ENCODE measurements at regions not wholly inside any gene's neighbourhood (a gene's known extent, or its start where the extent isn't known, plus 50 kb on each side); places are given as distances from the start of the nearest gene placed in this dataset.
"Not testable (repeated sequence)": the region's sequence is repeated elsewhere in the genome, so short reads cannot be mapped to it uniquely, and the experiment has no call there.

GRCh38 chr12:88855301-88855700, 275.0 kb upstream of the KITLG start:
- no peaks in the 10 kb centered on the region for H3K36me3 ChIP-seq (ENCODE audit: control insufficient read depth in 2 of 2, insufficient read depth in 2 of 2, low read length in 2 of 2)
- H3K27me3 ChIP-seq (ENCODE audit: control insufficient read depth in 1 of 2, insufficient read depth in 2 of 2, low read length in 2 of 2) = no peaks in the 10 kb centered on the region
- H3K9ac ChIP-seq (ENCODE audit: low read length in 2 of 2) = no peak overlapping the region
- H3K27ac ChIP-seq (ENCODE audit: low read length) = no peak overlapping the region
- H3K9me3 ChIP-seq (ENCODE audit: control insufficient read depth in 2 of 2, low read length in 2 of 2) = no peaks in the 10 kb centered on the region
- no peaks in the 10 kb centered on the region for H3K4me1 ChIP-seq (ENCODE audit: control insufficient read depth, insufficient read depth, low read length)
- no peak overlapping the region for H3K4me3 ChIP-seq (ENCODE audit: low read length in 2 of 2)

- Histone ChIP-seq H3K27ac (ENCODE audit: low read length) (no peak overlapping the region), H3K4me3 (ENCODE audit: low read length in 2 of 2) (no peak overlapping the region), H3K36me3 (ENCODE audit: control insufficient read depth in 2 of 2, insufficient read depth in 2 of 2, low read length in 2 of 2) (no peaks in the 10 kb centered on the region), H3K27me3 (ENCODE audit: control insufficient read depth in 1 of 2, insufficient read depth in 2 of 2, low read length in 2 of 2) (no peaks in the 10 kb centered on the region), H3K9me3 (ENCODE audit: control insufficient read depth in 2 of 2, low read length in 2 of 2) (no peaks in the 10 kb centered on the region), H3K9ac (ENCODE audit: low read length in 2 of 2) (no peak overlapping the region), H3K4me1 (ENCODE audit: control insufficient read depth, insufficient read depth, low read length) (no peaks in the 10 kb centered on the region)
Measured at GRCh38 chr12:88854260-88854659, 274.0 kb upstream of the KITLG start.

GRCh38 chr12:88847246-88847645, 267.0 kb upstream of the KITLG start:
- not testable (repeated sequence) for H3K27ac ChIP-seq (ENCODE audit: low read length); H3K4me3 ChIP-seq (ENCODE audit: low read length in 2 of 2); H3K9ac ChIP-seq (ENCODE audit: low read length in 2 of 2); H3K36me3 ChIP-seq (ENCODE audit: control insufficient read depth in 2 of 2, insufficient read depth in 2 of 2, low read length in 2 of 2); H3K27me3 ChIP-seq (ENCODE audit: control insufficient read depth in 1 of 2, insufficient read depth in 2 of 2, low read length in 2 of 2); H3K9me3 ChIP-seq (ENCODE audit: control insufficient read depth in 2 of 2, low read length in 2 of 2); H3K4me1 ChIP-seq (ENCODE audit: control insufficient read depth, insufficient read depth, low read length)

GRCh38 chr12:88844426-88844825, 264.2 kb upstream of the KITLG start:
- Histone ChIP-seq H3K36me3 (ENCODE audit: control insufficient read depth in 2 of 2, insufficient read depth in 2 of 2, low read length in 2 of 2) (no peaks in the 10 kb centered on the region), H3K9ac (ENCODE audit: low read length in 2 of 2) (no peak overlapping the region), H3K4me3 (ENCODE audit: low read length in 2 of 2) (no peak overlapping the region), H3K27me3 (ENCODE audit: control insufficient read depth in 1 of 2, insufficient read depth in 2 of 2, low read length in 2 of 2) (no peaks in the 10 kb centered on the region), H3K9me3 (ENCODE audit: control insufficient read depth in 2 of 2, low read length in 2 of 2) (no peaks in the 10 kb centered on the region), H3K27ac (ENCODE audit: low read length) (no peak overlapping the region), H3K4me1 (ENCODE audit: control insufficient read depth, insufficient read depth, low read length) (no peaks in the 10 kb centered on the region)

- Histone ChIP-seq H3K4me1 (ENCODE audit: control insufficient read depth, insufficient read depth, low read length) (no peaks in the 10 kb centered on the region), H3K4me3 (ENCODE audit: low read length in 2 of 2) (no peak overlapping the region), H3K36me3 (ENCODE audit: control insufficient read depth in 2 of 2, insufficient read depth in 2 of 2, low read length in 2 of 2) (no peaks in the 10 kb centered on the region), H3K9me3 (ENCODE audit: control insufficient read depth in 2 of 2, low read length in 2 of 2) (no peaks in the 10 kb centered on the region), H3K27ac (ENCODE audit: low read length) (no peak overlapping the region), H3K27me3 (ENCODE audit: control insufficient read depth in 1 of 2, insufficient read depth in 2 of 2, low read length in 2 of 2) (no peaks in the 10 kb centered on the region), H3K9ac (ENCODE audit: low read length in 2 of 2) (no peak overlapping the region)
Measured at GRCh38 chr12:88842314-88842713, 262.0 kb upstream of the KITLG start.

GRCh38 chr12:88839486-88839885, 259.2 kb upstream of the KITLG start:
- Histone ChIP-seq H3K27me3 (ENCODE audit: control insufficient read depth in 1 of 2, insufficient read depth in 2 of 2, low read length in 2 of 2) (no peaks in the 10 kb centered on the region), H3K9me3 (ENCODE audit: control insufficient read depth in 2 of 2, low read length in 2 of 2) (no peaks in the 10 kb centered on the region), H3K4me3 (ENCODE audit: low read length in 2 of 2) (no peak overlapping the region), H3K36me3 (ENCODE audit: control insufficient read depth in 2 of 2, insufficient read depth in 2 of 2, low read length in 2 of 2) (no peaks in the 10 kb centered on the region), H3K27ac (ENCODE audit: low read length) (no peak overlapping the region), H3K4me1 (ENCODE audit: control insufficient read depth, insufficient read depth, low read length) (no peaks in the 10 kb centered on the region), H3K9ac (ENCODE audit: low read length in 2 of 2) (no peak overlapping the region)

- Histone ChIP-seq H3K4me3 (ENCODE audit: low read length in 2 of 2) (no peak overlapping the region), H3K4me1 (ENCODE audit: control insufficient read depth, insufficient read depth, low read length) (peaks cover 2% of the 10 kb centered on the region), H3K27me3 (ENCODE audit: control insufficient read depth in 1 of 2, insufficient read depth in 2 of 2, low read length in 2 of 2) (no peaks in the 10 kb centered on the region), H3K36me3 (ENCODE audit: control insufficient read depth in 2 of 2, insufficient read depth in 2 of 2, low read length in 2 of 2) (no peaks in the 10 kb centered on the region), H3K9ac (ENCODE audit: low read length in 2 of 2) (no peak overlapping the region), H3K9me3 (ENCODE audit: control insufficient read depth in 2 of 2, low read length in 2 of 2) (no peaks in the 10 kb centered on the region), H3K27ac (ENCODE audit: low read length) (no peak overlapping the region)
Measured at GRCh38 chr12:88836156-88836555, 255.9 kb upstream of the KITLG start.

GRCh38 chr12:88834226-88834625, 254.0 kb upstream of the KITLG start:
- Histone ChIP-seq H3K36me3 (ENCODE audit: control insufficient read depth in 2 of 2, insufficient read depth in 2 of 2, low read length in 2 of 2) (no peaks in the 10 kb centered on the region), H3K4me1 (ENCODE audit: control insufficient read depth, insufficient read depth, low read length) (peaks cover 2% of the 10 kb centered on the region), H3K27ac (ENCODE audit: low read length) (no peak overlapping the region), H3K9me3 (ENCODE audit: control insufficient read depth in 2 of 2, low read length in 2 of 2) (no peaks in the 10 kb centered on the region), H3K9ac (ENCODE audit: low read length in 2 of 2) (no peak overlapping the region), H3K27me3 (ENCODE audit: control insufficient read depth in 1 of 2, insufficient read depth in 2 of 2, low read length in 2 of 2) (no peaks in the 10 kb centered on the region), H3K4me3 (ENCODE audit: low read length in 2 of 2) (no peak overlapping the region)

GRCh38 chr12:88833641-88834116, 253.4 kb upstream of the KITLG start:
- H3K9ac ChIP-seq (ENCODE audit: low read length in 2 of 2) = no peak overlapping the region
- no peaks in the 10 kb centered on the region for H3K36me3 ChIP-seq (ENCODE audit: control insufficient read depth in 2 of 2, insufficient read depth in 2 of 2, low read length in 2 of 2)
- no peak overlapping the region for H3K27ac ChIP-seq (ENCODE audit: low read length)
- no peaks in the 10 kb centered on the region for H3K27me3 ChIP-seq (ENCODE audit: control insufficient read depth in 1 of 2, insufficient read depth in 2 of 2, low read length in 2 of 2)
- no peaks in the 10 kb centered on the region for H3K9me3 ChIP-seq (ENCODE audit: control insufficient read depth in 2 of 2, low read length in 2 of 2)
- no peak overlapping the region for H3K4me3 ChIP-seq (ENCODE audit: low read length in 2 of 2)
- peaks cover 2% of the 10 kb centered on the region for H3K4me1 ChIP-seq (ENCODE audit: control insufficient read depth, insufficient read depth, low read length)

- H3K4me3 ChIP-seq (ENCODE audit: low read length in 2 of 2); H3K9ac ChIP-seq (ENCODE audit: low read length in 2 of 2); H3K36me3 ChIP-seq (ENCODE audit: control insufficient read depth in 2 of 2, insufficient read depth in 2 of 2, low read length in 2 of 2); H3K27me3 ChIP-seq (ENCODE audit: control insufficient read depth in 1 of 2, insufficient read depth in 2 of 2, low read length in 2 of 2); H3K9me3 ChIP-seq (ENCODE audit: control insufficient read depth in 2 of 2, low read length in 2 of 2); H3K27ac ChIP-seq (ENCODE audit: low read length); H3K4me1 ChIP-seq (ENCODE audit: control insufficient read depth, insufficient read depth, low read length): not testable (repeated sequence)
Measured at GRCh38 chr12:88828537-88828936, 248.3 kb upstream of the KITLG start.

- H3K9ac ChIP-seq (ENCODE audit: low read length in 2 of 2) = no peak overlapping the region
- H3K36me3 ChIP-seq (ENCODE audit: control insufficient read depth in 2 of 2, insufficient read depth in 2 of 2, low read length in 2 of 2) = no peaks in the 10 kb centered on the region
- no peaks in the 10 kb centered on the region for H3K9me3 ChIP-seq (ENCODE audit: control insufficient read depth in 2 of 2, low read length in 2 of 2)
- no peak overlapping the region for H3K27ac ChIP-seq (ENCODE audit: low read length)
- no peaks in the 10 kb centered on the region for H3K27me3 ChIP-seq (ENCODE audit: control insufficient read depth in 1 of 2, insufficient read depth in 2 of 2, low read length in 2 of 2)
- no peaks in the 10 kb centered on the region for H3K4me1 ChIP-seq (ENCODE audit: control insufficient read depth, insufficient read depth, low read length)
- H3K4me3 ChIP-seq (ENCODE audit: low read length in 2 of 2) = no peak overlapping the region
Measured at GRCh38 chr12:88820012-88820411, 239.7 kb upstream of the KITLG start.
